Osteoblast (primary cell): ENCODE measurements at regions not wholly inside any gene's neighbourhood (a gene's known extent, or its start where the extent isn't known, plus 50 kb on each side); places are given as distances from the start of the nearest gene placed in this dataset.

Experiments used
- DNase-seq: peaks from one replicate; pipeline ENCODE4 v3.0.0; 2011; ENCODE audit warnings: low spot score, mixed read lengths; ENCODE audit not compliant: insufficient read length; ENCODE audit errors: missing footprints
- H2AFZ ChIP-seq: 2 replicates; pipeline ENCODE4 v1.6.0; 2011; ENCODE audit warnings: mild to moderate bottlenecking, low read length
- H3K27ac ChIP-seq: 2 replicates; pipeline ENCODE4 v1.5.1; 2011; ENCODE audit warnings: mild to moderate bottlenecking, low read depth, low read length, moderate library complexity
- H3K27me3 ChIP-seq: 2 replicates; pipeline ENCODE4 v1.6.0; 2012; ENCODE audit warnings: mild to moderate bottlenecking, control low read depth, inconsistent platforms, low read length, moderate library complexity; ENCODE audit not compliant: insufficient read depth
- H3K36me3 ChIP-seq: 2 replicates; pipeline ENCODE4 v1.5.1; 2011; ENCODE audit warnings: mild to moderate bottlenecking, low read length, control low read depth, moderate library complexity; ENCODE audit not compliant: insufficient read depth
- H3K4me1 ChIP-seq: 2 replicates; pipeline ENCODE4 v1.5.1; 2011; ENCODE audit warnings: mild to moderate bottlenecking, low read length, control low read depth, moderate library complexity; ENCODE audit not compliant: insufficient read depth
- H3K4me2 ChIP-seq: 2 replicates; pipeline ENCODE4 v1.6.0; 2011; ENCODE audit warnings: mild to moderate bottlenecking, low read length; ENCODE audit not compliant: insufficient read depth
- H3K4me3 ChIP-seq: fragments of 200-600 bp; sonication (generic); 3 replicates; pipeline ENCODE4 v1.5.1; 2012; ENCODE audit warnings: mild to moderate bottlenecking, low read length, inconsistent platforms; ENCODE audit not compliant: insufficient read depth
- H3K79me2 ChIP-seq: 2 replicates; pipeline ENCODE4 v1.6.0; 2012; ENCODE audit warnings: mild to moderate bottlenecking, low read length, control low read depth, inconsistent platforms; ENCODE audit not compliant: insufficient read depth
- H3K9me3 ChIP-seq: 2 replicates; pipeline ENCODE4 v1.5.1; 2011; ENCODE audit warnings: low read depth, low read length, control low read depth
- H4K20me1 ChIP-seq: 2 replicates; pipeline ENCODE4 v1.6.0; 2012; ENCODE audit warnings: mild to moderate bottlenecking, low read length, control low read depth; ENCODE audit not compliant: insufficient read depth
- TF ChIP-seq, protein P1 (sequence below): IDR thresholded peaks from 2 replicates; pipeline ENCODE4 v1.5.1; 2011; ENCODE audit warnings: mild to moderate bottlenecking, low read depth, low read length, moderate library complexity; ENCODE audit errors: extremely low read depth

DNA sequence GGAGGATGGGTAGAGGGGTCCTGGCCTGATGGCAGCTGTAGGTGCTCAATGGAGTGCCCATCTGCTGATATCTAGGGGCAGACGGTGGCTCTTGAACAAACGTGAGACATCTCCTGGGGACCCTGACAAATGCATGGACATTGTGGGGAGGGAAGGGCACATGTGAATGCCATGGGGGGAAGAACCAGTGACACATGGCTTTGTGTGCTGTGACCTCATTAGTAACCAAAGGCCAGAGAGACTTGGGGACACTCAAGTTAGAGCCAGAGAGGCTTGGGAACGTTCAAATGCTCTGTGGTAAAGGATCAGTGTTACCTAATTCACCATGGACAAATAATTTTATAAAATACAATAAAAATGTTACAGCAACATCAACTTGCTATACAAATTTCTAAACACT is 151.8 kb downstream of the ESM1 start:
- no peaks in the 10 kb centered on the region for H3K27me3 ChIP-seq
- no peak overlapping the region for H3K4me2 ChIP-seq
- H3K79me2 ChIP-seq, result no peaks in the 10 kb centered on the region
- no peak for DNase-seq
- no peaks in the 10 kb centered on the region for H3K9me3 ChIP-seq
- no peak overlapping the region for H2AFZ ChIP-seq
- H3K4me1 ChIP-seq, result peaks cover 17% of the 10 kb centered on the region
- no peaks in the 10 kb centered on the region for H4K20me1 ChIP-seq
- no peak overlapping the region for H3K27ac ChIP-seq
- no peak overlapping the region for H3K4me3 ChIP-seq
- TF ChIP-seq, protein P1, sequence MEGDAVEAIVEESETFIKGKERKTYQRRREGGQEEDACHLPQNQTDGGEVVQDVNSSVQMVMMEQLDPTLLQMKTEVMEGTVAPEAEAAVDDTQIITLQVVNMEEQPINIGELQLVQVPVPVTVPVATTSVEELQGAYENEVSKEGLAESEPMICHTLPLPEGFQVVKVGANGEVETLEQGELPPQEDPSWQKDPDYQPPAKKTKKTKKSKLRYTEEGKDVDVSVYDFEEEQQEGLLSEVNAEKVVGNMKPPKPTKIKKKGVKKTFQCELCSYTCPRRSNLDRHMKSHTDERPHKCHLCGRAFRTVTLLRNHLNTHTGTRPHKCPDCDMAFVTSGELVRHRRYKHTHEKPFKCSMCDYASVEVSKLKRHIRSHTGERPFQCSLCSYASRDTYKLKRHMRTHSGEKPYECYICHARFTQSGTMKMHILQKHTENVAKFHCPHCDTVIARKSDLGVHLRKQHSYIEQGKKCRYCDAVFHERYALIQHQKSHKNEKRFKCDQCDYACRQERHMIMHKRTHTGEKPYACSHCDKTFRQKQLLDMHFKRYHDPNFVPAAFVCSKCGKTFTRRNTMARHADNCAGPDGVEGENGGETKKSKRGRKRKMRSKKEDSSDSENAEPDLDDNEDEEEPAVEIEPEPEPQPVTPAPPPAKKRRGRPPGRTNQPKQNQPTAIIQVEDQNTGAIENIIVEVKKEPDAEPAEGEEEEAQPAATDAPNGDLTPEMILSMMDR, result no peak
- H3K36me3 ChIP-seq, result no peaks in the 10 kb centered on the region

DNA sequence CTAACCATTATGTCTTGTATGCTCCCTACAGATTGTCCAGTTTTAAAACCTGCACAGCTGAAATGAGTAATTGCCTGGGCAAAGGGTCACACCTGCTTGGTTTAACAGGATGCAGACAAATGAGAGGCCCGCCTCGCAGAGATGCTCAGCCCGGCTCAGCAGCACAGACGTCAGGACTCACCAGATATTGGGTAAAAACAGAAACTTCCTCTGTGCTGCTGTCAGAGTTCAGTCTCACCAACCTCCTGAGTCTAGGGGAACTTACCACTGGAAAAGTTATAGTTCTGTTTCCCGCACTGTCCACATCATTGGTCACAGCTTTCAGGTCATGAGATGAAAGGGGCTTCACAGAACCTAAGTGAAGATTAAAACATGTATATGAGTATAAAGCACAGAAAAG is 152.5 kb downstream of the ESM1 start:
- H3K36me3 ChIP-seq, result no peaks in the 10 kb centered on the region
- H3K27me3 ChIP-seq, result no peaks in the 10 kb centered on the region
- H4K20me1 ChIP-seq, result no peaks in the 10 kb centered on the region
- H3K4me3 ChIP-seq, result no peak overlapping the region
- TF ChIP-seq, protein P1, result no peak
- H3K4me1 ChIP-seq, result peaks cover 17% of the 10 kb centered on the region
- no peaks in the 10 kb centered on the region for H3K9me3 ChIP-seq
- no peak overlapping the region for H2AFZ ChIP-seq
- H3K79me2 ChIP-seq, result no peaks in the 10 kb centered on the region
- no peak for DNase-seq
- no peak overlapping the region for H3K4me2 ChIP-seq
- no peak overlapping the region for H3K27ac ChIP-seq

DNA sequence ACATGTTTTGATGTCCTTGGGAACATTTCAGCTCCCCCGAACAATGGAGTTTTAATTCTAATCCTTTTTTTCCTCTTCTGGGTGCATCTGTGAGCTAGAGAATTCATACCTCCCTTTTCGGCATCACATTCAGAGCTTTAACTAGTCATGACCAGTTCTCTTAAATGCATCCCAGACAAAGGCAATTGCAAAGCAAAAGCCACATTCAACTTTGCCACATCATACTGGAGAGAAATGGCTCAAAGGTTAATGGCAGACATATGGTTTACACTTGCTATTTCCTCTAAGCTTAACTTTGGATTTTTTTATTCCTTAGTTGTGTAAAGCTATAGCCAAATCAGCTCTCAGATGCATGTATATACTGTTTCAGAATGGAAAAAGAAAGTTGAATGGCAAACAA is 153.3 kb downstream of the ESM1 start:
- Histone ChIP-seq H3K36me3 (no peaks in the 10 kb centered on the region), H3K9me3 (no peaks in the 10 kb centered on the region), H4K20me1 (no peaks in the 10 kb centered on the region), H3K27ac (no peak overlapping the region), H2AFZ (no peak overlapping the region), H3K27me3 (no peaks in the 10 kb centered on the region), H3K4me1 (peaks cover 17% of the 10 kb centered on the region), H3K4me2 (no peak overlapping the region), H3K79me2 (no peaks in the 10 kb centered on the region), H3K4me3 (no peak overlapping the region)
- DNase-seq, result no peak
- TF ChIP-seq, protein P1, result no peak

DNA sequence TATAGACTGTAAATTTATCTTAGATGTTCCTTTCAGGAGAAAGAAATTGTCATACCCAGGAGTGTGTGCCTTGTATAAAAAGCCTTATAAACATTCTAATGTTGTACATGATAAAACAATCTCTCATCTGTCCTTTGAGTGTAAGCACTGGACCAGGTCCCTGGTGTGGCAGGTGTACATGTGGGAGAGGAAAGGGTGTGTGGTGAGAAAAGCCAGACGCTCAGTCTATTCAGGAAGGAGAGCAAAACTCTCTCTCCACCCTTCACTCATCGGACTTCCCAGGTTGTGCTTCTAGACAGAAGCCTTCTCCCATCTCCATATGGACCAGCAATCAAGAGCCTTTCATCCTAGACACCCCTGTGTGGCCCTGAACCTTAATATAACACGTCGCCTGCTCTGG is 154.2 kb downstream of the ESM1 start:
- H4K20me1 ChIP-seq, result no peaks in the 10 kb centered on the region
- peaks cover 13% of the 10 kb centered on the region for H3K4me1 ChIP-seq
- H3K27me3 ChIP-seq, result no peaks in the 10 kb centered on the region
- no peak overlapping the region for H3K4me3 ChIP-seq
- H3K79me2 ChIP-seq, result no peaks in the 10 kb centered on the region
- no peak overlapping the region for H3K27ac ChIP-seq
- H3K36me3 ChIP-seq, result no peaks in the 10 kb centered on the region
- TF ChIP-seq, protein P1, result no peak
- H3K9me3 ChIP-seq, result no peaks in the 10 kb centered on the region
- H2AFZ ChIP-seq, result no peak overlapping the region
- H3K4me2 ChIP-seq, result no peak overlapping the region
- DNase-seq, result no peak
